Iris pigment epithelial cell (primary cell): ENCODE measurements at regions not wholly inside any gene's neighbourhood (a gene's known extent, or its start where the extent isn't known, plus 50 kb on each side); places are given as distances from the start of the nearest gene placed in this dataset.
"Not testable (repeated sequence)": the region's sequence is repeated elsewhere in the genome, so short reads cannot be mapped to it uniquely, and the experiment has no call there.

ENCODE experiments used
- DNase-seq: peaks from one replicate; pipeline ENCODE4 v3.0.0-alpha.2; 2011; ENCODE audit warnings: low read depth

- DNase-seq, result no peak
Measured at GRCh38 chr14:40365305-40365704, 933.1 kb upstream of the FBXO33 start.

GRCh38 chr14:40362856-40363255 is 930.6 kb upstream of the FBXO33 start:
- no peak for DNase-seq

GRCh38 chr14:40354754-40355153 is 922.5 kb upstream of the FBXO33 start:
- DNase-seq, result no peak

GRCh38 chr14:40348104-40348503 is 915.9 kb upstream of the FBXO33 start:
- not testable (repeated sequence) for DNase-seq

DNA sequence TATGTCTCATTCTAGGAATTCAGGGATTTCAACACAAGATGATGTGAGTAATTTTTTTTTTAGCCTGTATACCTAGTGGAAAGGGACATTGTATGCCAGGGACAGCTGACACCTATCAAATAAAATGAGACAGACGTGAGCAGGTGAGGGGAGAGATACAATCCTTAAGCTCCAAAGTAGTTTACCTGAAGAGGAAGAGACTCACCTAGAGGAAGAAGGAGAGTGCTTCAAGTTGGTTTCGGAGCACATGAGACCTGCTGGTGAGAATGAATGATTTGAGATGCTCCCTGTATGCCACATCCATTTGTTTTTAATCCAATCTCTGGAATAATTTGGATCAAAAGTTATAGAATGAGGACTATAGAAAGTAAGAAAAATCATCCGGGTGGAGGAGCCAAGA is 915.4 kb upstream of the FBXO33 start:
- no peak for DNase-seq

GRCh38 chr14:40346275-40346674 is 914.0 kb upstream of the FBXO33 start:
- no peak for DNase-seq

GRCh38 chr14:40345334-40345733 is 913.1 kb upstream of the FBXO33 start:
- DNase-seq, result no peak

- DNase-seq, result no peak
Measured at GRCh38 chr14:40340708-40341107, 908.5 kb upstream of the FBXO33 start.

- no peak for DNase-seq
Measured at GRCh38 chr14:40336846-40337245, 904.6 kb upstream of the FBXO33 start.

DNA sequence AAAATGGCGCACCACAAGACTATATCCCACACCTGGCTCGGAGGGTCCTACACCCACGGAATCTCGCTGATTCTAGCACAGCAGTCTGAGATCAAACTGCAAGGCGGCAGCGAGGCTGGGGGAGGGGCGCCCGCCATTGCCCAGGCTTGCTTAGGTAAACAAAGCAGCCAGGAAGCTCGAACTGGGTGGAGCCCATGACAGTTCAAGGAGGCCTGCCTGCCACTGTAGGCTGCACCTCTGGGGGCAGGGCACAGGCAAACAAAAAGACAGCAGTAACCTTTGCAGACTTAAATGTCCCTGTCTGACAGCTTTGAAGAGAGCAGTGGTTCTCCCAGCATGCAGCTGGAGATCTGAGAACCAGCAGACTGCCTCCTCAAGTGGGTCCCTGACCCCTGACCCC is 894.3 kb upstream of the FBXO33 start:
- not testable (repeated sequence) for DNase-seq

GRCh38 chr14:40318211-40318719 is 886.0 kb upstream of the FBXO33 start:
- DNase-seq, result no peak

GRCh38 chr14:40317690-40318089 is 885.5 kb upstream of the FBXO33 start:
- DNase-seq, result no peak

GRCh38 chr14:40312296-40312695 is 880.1 kb upstream of the FBXO33 start:
- DNase-seq, result no peak

DNA sequence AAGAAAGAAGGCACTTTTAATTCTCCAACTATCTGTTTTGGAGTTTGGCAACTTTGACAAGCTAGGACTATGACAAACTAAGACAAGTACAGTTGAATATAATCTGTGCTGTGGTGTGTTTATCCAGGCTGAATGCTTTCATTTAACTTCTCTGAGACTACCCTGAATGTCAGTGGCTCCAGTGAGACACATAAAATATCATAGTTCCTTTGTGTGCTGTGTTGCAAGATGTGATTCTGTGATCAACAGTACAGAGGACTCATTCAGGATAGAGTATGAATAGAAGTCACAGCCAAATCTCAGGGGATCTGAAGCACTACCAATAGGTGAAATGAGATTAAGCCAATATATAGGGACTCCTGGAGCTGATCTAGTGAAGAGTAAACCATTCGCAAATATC is 876.9 kb upstream of the FBXO33 start:
- no peak for DNase-seq

GRCh38 chr14:40308240-40308639 is 876.0 kb upstream of the FBXO33 start:
- no peak for DNase-seq

DNA sequence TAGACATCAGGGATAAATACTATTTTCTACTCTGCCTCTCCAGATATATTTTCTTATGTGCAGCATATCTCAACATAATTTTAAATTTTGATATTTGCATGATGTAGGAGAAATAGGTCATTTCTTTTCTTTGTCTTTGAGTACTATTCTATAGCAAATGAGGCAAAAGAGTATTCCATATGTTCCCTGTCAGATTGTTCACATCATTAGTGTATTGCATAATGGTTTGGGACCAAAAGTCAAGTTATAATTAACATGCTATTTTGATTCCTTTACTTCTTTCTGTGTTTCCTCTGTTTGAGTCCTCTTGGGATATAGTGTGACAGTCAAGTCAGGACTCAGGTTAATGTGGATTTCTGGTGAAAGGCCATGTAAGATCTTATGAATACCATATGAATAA is 864.6 kb upstream of the FBXO33 start:
- DNase-seq, result no peak

DNA sequence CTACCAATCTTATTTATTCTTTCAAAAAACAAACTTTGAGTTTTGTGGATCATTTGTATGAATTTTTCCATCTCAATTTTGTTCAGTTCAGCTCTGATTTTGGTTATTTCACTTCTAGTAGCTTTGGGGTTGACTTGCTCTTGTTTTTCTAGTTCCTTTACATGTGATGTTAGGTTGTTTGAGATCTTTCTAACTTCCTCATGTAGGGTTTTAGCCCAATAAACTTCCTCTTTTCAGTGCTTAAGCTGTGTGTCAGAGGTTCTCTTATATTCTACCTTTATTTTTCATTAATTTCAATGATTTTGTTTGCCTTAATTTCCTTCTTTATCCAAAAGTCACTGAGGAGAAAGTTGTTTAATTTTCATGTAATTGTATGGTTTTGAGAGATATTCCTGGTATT is 860.4 kb upstream of the FBXO33 start:
- no peak for DNase-seq

DNA sequence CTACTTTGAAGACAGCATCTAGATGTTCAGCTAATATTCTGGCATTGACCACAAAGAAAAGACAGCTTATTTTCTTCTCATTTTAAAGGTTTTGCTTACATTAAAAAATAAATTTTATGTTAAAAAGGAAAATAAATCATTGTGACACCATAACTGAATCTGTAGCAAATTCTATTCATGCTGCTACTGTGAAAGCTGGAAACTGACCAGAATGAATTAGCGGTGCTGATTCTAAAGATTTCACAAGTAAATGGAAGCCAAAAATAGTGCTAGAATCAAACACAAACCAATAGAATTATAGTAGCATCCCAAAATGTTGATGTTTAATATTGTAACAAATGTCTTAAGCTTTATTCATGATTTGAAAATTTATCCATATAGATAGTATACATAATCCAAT is 850.0 kb upstream of the FBXO33 start:
- DNase-seq, result no peak

DNA sequence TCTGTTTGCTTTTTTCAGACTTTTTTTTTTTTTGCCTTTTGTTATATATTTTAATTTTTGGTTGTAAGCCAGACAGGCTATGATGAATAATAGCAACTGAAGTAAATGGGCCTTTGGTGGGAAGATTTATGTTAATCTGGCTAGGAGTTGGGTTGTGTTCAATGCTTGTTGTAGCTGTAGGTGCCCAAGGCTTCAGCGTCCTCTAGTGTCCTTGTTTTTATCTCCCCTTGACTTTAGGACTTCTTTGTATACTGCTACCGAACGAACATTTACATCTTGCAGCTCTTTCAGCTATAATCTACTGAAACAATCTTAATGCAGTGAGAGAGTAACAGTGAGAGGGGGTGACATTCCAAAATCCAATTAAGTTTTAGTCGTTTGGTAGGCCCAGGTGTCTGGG is 848.4 kb upstream of the FBXO33 start:
- DNase-seq, result no peak

DNA sequence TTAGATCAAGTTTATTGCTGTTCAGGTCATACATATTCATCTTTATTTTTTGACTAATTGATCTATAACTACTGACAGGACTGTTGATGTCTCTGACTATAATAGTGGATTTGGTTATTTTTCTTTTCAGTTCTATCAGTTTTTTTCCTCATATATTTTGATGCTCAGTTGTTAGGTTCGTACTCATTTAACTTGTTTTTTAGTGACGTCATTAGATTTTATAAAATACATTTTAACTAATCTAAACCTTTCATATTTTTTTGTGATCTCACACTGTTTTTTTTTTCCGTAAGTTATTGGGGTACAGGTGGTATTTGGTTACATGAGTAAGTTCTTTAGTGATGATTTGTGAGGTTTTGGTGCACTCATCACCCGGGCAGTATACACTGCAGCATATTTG is 841.2 kb upstream of the FBXO33 start:
- no peak for DNase-seq

DNA sequence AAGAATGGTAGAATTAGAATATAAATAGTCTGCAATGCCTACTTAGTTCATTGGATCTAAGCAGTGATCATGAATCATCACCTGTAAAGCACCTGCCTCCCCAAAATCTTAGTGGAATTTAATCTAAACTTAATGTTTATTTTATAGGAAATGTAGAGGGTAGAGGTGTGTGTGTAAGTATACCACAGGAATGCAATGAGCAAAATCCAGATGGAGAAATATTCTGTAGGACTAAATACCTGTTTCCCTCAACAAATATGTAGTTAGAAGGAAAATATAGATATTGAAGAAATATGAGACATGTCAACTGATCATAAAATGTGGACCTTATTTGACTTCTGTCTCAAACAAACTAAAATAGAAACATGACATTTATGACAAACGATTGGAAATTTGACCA is 839.2 kb upstream of the FBXO33 start:
- DNase-seq, result no peak

GRCh38 chr14:40269436-40269835 is 837.2 kb upstream of the FBXO33 start:
- no peak for DNase-seq

GRCh38 chr14:40268236-40268635 is 836.0 kb upstream of the FBXO33 start:
- DNase-seq, result no peak

- no peak for DNase-seq
Measured at GRCh38 chr14:40265096-40265495, 832.9 kb upstream of the FBXO33 start.
